Vagina (tissue), 2 donors: ENCODE measurements at regions not wholly inside any gene's neighbourhood (a gene's known extent, or its start where the extent isn't known, plus 50 kb on each side); places are given as distances from the start of the nearest gene placed in this dataset.

Source experiments
- POLR2AphosphoS5 ChIP-seq, 2 donors: sonication (generic); formaldehyde crosslinking; IDR thresholded peaks; one replicate each; pipeline ENCODE4 v1.9.0; 2017; ENCODE audit warnings: antibody characterized with exemption in 2 of 2, mild to moderate bottlenecking in 2 of 2, low read depth in 1 of 2; ENCODE audit not compliant: insufficient read depth in 1 of 2
- TF ChIP-seq, protein P1 (sequence below), 3 experiments: fragments of 450-650 bp in 2 of 3; fragments of 200-600 bp in 1 of 3; sonication (generic) in 1 of 3; IDR thresholded peaks; one replicate each; pipeline ENCODE4 v1.5.1; 2017 to 2019; ENCODE audit warnings: antibody characterized with exemption in 3 of 3, mild to moderate bottlenecking in 2 of 3, moderate library complexity in 2 of 3

DNA sequence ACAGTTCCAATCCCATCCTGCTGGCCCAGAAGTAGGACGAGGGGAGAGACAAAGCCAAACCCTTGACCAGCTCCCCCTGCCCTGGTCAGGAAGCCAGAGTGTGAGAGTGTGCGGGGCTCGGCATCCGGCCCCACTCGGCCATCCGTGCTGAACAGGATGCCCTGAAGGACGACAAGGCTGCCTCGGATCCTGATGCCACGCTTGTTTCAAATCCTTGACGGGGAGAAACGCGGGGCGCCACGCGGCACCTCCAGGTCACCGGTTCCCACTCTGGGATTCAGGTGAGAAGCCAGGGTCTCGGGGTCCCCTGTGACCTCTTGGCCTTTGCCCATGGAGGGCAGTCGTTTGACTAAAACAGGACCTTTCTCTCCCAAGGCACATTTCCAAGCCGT lies 167.8 kb downstream of the BRD1 start:
- TF ChIP-seq POLR2AphosphoS5 (IDR thresholded peaks at IDR 0.05; ENCODE audit: insufficient read depth in 1 of 2, low read depth in 1 of 2), result no peak
- TF ChIP-seq, protein P1, sequence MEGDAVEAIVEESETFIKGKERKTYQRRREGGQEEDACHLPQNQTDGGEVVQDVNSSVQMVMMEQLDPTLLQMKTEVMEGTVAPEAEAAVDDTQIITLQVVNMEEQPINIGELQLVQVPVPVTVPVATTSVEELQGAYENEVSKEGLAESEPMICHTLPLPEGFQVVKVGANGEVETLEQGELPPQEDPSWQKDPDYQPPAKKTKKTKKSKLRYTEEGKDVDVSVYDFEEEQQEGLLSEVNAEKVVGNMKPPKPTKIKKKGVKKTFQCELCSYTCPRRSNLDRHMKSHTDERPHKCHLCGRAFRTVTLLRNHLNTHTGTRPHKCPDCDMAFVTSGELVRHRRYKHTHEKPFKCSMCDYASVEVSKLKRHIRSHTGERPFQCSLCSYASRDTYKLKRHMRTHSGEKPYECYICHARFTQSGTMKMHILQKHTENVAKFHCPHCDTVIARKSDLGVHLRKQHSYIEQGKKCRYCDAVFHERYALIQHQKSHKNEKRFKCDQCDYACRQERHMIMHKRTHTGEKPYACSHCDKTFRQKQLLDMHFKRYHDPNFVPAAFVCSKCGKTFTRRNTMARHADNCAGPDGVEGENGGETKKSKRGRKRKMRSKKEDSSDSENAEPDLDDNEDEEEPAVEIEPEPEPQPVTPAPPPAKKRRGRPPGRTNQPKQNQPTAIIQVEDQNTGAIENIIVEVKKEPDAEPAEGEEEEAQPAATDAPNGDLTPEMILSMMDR (IDR thresholded peaks at IDR 0.05), result no peak
